Smooth muscle cell (in vitro differentiated cells): ENCODE measurements at regions not wholly inside any gene's neighbourhood (a gene's known extent, or its start where the extent isn't known, plus 50 kb on each side); places are given as distances from the start of the nearest gene placed in this dataset.

Experiments used
- DNase-seq: peaks from one replicate; lab custom pipeline; 2025; ENCODE audit not compliant: unreplicated experiment; lab: John Stamatoyannopoulos, UW
- H2AFZ ChIP-seq: fragments of 200-600 bp; sonication (generic); 2 replicates; pipeline ENCODE4 v1.6.0; 2016; ENCODE audit warnings: antibody characterized with exemption, low read depth, mild to moderate bottlenecking
- H3F3A ChIP-seq: fragments of 200-600 bp; sonication (generic); 2 replicates; pipeline ENCODE4 v1.6.0; 2017; ENCODE audit warnings: antibody characterized with exemption, low read depth
- H3K27ac ChIP-seq: fragments of 200-600 bp; sonication (generic); 2 replicates; pipeline ENCODE4 v1.5.1; 2016; ENCODE audit warnings: low read depth, mild to moderate bottlenecking
- H3K27me3 ChIP-seq: fragments of 200-600 bp; sonication (generic); 2 replicates; pipeline ENCODE4 v1.6.1; 2016; ENCODE audit warnings: low read depth, mild to moderate bottlenecking
- H3K36me3 ChIP-seq: fragments of 200-600 bp; sonication (generic); 2 replicates; pipeline ENCODE4 v1.5.1; 2016; ENCODE audit warnings: low read depth
- H3K4me1 ChIP-seq: fragments of 200-600 bp; sonication (generic); 2 replicates; pipeline ENCODE4 v1.5.1; 2016; ENCODE audit warnings: low read depth
- H3K4me2 ChIP-seq: fragments of 200-600 bp; sonication (generic); 2 replicates; pipeline ENCODE4 v1.6.0; 2016; ENCODE audit warnings: mild to moderate bottlenecking
- H3K4me3 ChIP-seq: fragments of 200-600 bp; sonication (generic); 2 replicates; pipeline ENCODE4 v1.5.1; 2016; ENCODE audit warnings: mild to moderate bottlenecking
- H3K79me2 ChIP-seq: fragments of 200-600 bp; sonication (generic); 2 replicates; pipeline ENCODE4 v1.6.0; 2016; ENCODE audit warnings: low read depth, mild to moderate bottlenecking
- H3K9ac ChIP-seq: fragments of 200-600 bp; sonication (generic); 2 replicates; pipeline ENCODE4 v1.6.0; 2016; ENCODE audit warnings: low read depth
- H3K9me3 ChIP-seq: fragments of 200-600 bp; sonication (generic); replicated peaks from 2 replicates; pipeline ENCODE4 v1.5.1; 2016; ENCODE audit warnings: low read depth
- H4K20me1 ChIP-seq: fragments of 200-600 bp; sonication (generic); 2 replicates; pipeline ENCODE4 v1.6.0; 2016; ENCODE audit warnings: low read depth
- CTCF ChIP-seq: fragments of 200-600 bp; sonication (generic); IDR thresholded peaks from 2 replicates; pipeline ENCODE4 v1.5.1; 2017; ENCODE audit warnings: borderline replicate concordance, mild to moderate bottlenecking, antibody characterized with exemption; ENCODE audit not compliant: insufficient read depth, poor library complexity, severe bottlenecking
- WGBS: methylation state at CpG from one replicate; pipeline ENCODE4 v1.1.7; 2016; ENCODE audit warnings: low lambda C conversion rate; 5-methylcytosine and 5-hydroxymethylcytosine counted together

GRCh38 chrX:1717373-1717772 is 102.5 kb downstream of the ASMT start:
- Histone ChIP-seq H3K4me1 (no peaks in the 10 kb centered on the region), H3K27ac (no peak overlapping the region), H4K20me1 (no peaks in the 10 kb centered on the region), H3K4me3 (no peak overlapping the region), H3K27me3 (no peaks in the 10 kb centered on the region), H2AFZ (no peak overlapping the region), H3K9me3 (no peaks in the 10 kb centered on the region), H3K79me2 (no peaks in the 10 kb centered on the region), H3K36me3 (no peaks in the 10 kb centered on the region), H3F3A (no peaks in the 10 kb centered on the region), H3K4me2 (no peak overlapping the region), H3K9ac (no peak overlapping the region)
- 88% methylated on average over 8 of the region's 8 CpGs for WGBS
- TF ChIP-seq CTCF = no peak
- DNase-seq = no peak

- no peaks in the 10 kb centered on the region for H4K20me1 ChIP-seq
Measured at GRCh38 chrX:1719270-1719669, 104.4 kb downstream of the ASMT start.

GRCh38 chrX:1720836-1721235 is 106.0 kb downstream of the ASMT start:
- Histone ChIP-seq H3K9me3 (no peaks in the 10 kb centered on the region), H3K27me3 (no peaks in the 10 kb centered on the region), H3K36me3 (no peaks in the 10 kb centered on the region), H3K4me1 (no peaks in the 10 kb centered on the region), H3K9ac (no peak overlapping the region), H4K20me1 (no peaks in the 10 kb centered on the region), H3K79me2 (no peaks in the 10 kb centered on the region), H3K4me3 (no peak overlapping the region), H3K27ac (no peak overlapping the region), H3K4me2 (no peak overlapping the region), H3F3A (no peaks in the 10 kb centered on the region), H2AFZ (no peak overlapping the region)
- no peak for TF ChIP-seq CTCF
- WGBS = 90% methylated on average over 3 of the region's 3 CpGs
- DNase-seq = no peak

More at GRCh38 chrX:1719270-1719669, 104.4 kb downstream of the ASMT start:
- H2AFZ ChIP-seq = no peak overlapping the region
- H3K36me3 ChIP-seq = no peaks in the 10 kb centered on the region
- no peak overlapping the region for H3K27ac ChIP-seq
- no peaks in the 10 kb centered on the region for H3F3A ChIP-seq
- H3K79me2 ChIP-seq = no peaks in the 10 kb centered on the region
- no peak overlapping the region for H3K9ac ChIP-seq
- no peak for TF ChIP-seq CTCF
- no peak overlapping the region for H3K4me3 ChIP-seq
- 67% methylated on average over 2 of the region's 2 CpGs for WGBS
- H3K27me3 ChIP-seq = no peaks in the 10 kb centered on the region
- no peaks in the 10 kb centered on the region for H3K4me1 ChIP-seq
- no peak overlapping the region for H3K4me2 ChIP-seq
- H3K9me3 ChIP-seq = no peaks in the 10 kb centered on the region
- DNase-seq = no peak

GRCh38 chrX:1725472-1725871 is 110.6 kb downstream of the ASMT start:
- Histone ChIP-seq H2AFZ (no peak overlapping the region), H3K9ac (no peak overlapping the region), H3K4me3 (no peak overlapping the region), H3K9me3 (no peaks in the 10 kb centered on the region), H3K4me1 (no peaks in the 10 kb centered on the region), H3K27ac (no peak overlapping the region), H3K79me2 (no peaks in the 10 kb centered on the region), H3K36me3 (no peaks in the 10 kb centered on the region), H4K20me1 (no peaks in the 10 kb centered on the region), H3F3A (no peaks in the 10 kb centered on the region), H3K27me3 (no peaks in the 10 kb centered on the region), H3K4me2 (no peak overlapping the region)
- WGBS = 77% methylated on average over 7 of the region's 8 CpGs
- no peak for TF ChIP-seq CTCF
- DNase-seq = no peak
